NCI-H2227 (cell line): ENCODE measurements at regions not wholly inside any gene's neighbourhood (a gene's known extent, or its start where the extent isn't known, plus 50 kb on each side); places are given as distances from the start of the nearest gene placed in this dataset.
"Not testable (repeated sequence)": the region's sequence is repeated elsewhere in the genome, so short reads cannot be mapped to it uniquely, and the experiment has no call there.

Source experiments
- DNase-seq: peaks from one replicate; lab custom pipeline; 2025; ENCODE audit not compliant: unreplicated experiment; lab: John Stamatoyannopoulos, UW

DNA sequence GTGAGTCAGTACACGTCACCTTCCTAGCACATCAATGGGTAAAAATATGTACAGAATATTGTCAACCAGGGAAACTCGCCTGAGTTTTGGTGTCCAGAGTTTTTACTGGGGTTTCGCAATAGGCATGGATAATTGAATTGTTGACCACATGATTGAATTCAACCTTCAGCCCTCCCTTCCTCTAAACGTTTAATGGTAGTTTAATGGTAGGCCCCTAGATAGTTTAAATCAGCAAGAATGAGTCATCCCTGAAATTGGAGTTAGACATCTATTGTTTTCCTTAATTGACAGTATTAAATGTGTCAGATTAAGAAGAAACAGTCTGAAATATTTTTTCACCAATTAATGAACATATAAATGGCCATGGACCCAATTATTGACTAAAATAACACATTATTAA is 57.8 kb upstream of the CACNA2D1 start:
- DNase-seq: no peak

DNA sequence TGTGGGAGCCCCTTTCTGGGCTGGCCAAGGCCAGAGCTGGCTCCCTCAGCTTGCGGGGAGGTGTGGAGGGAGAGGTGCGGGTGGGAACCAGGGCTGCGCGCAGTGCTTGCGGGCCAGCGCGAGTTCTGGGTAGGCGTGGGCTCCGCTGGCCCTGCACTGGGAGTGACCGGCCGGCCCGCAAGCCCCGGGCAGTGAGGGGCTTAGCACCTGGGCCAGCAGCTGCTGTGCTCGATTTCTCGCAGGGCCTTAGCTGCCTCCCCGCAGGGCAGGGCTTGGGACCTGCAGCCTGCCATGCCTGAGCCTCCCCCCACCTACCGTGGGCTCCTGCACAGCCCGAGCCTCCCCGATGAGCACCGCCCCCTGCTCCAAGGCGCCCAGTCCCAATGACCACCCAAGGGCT is 56.0 kb upstream of the CACNA2D1 start:
- not testable (repeated sequence) for DNase-seq

- DNase-seq: no peak
Measured at GRCh38 chr7:82494420-82494819, 50.8 kb upstream of the CACNA2D1 start.
